T-helper 1 cell treated with Interleukin-12 subunit alpha and Interleukin-12 subunit beta and Interleukin-4 antibody, amounts not matched to agents 30 μg/mL and 1 μg/mL, for 36 hours (primary cell): ENCODE measurements at regions not wholly inside any gene's neighbourhood (a gene's known extent, or its start where the extent isn't known, plus 50 kb on each side); places are given as distances from the start of the nearest gene placed in this dataset.
"Not testable (repeated sequence)": the region's sequence is repeated elsewhere in the genome, so short reads cannot be mapped to it uniquely, and the experiment has no call there.

Source experiments
- H3K27ac Mint-ChIP-seq: one replicate; pipeline ENCODE4 v1.8.0; 2021; ENCODE audit warnings: mild to moderate bottlenecking, mixed read lengths
- H3K27me3 Mint-ChIP-seq: one replicate; pipeline ENCODE4 v1.8.0; 2021; ENCODE audit warnings: low read depth, mixed read lengths
- H3K36me3 Mint-ChIP-seq: one replicate; pipeline ENCODE4 v1.8.0; 2021; ENCODE audit warnings: low read depth, mixed read lengths
- H3K4me1 Mint-ChIP-seq: one replicate; pipeline ENCODE4 v1.8.0; 2021; ENCODE audit warnings: low read depth, mixed read lengths
- H3K4me3 Mint-ChIP-seq: one replicate; pipeline ENCODE4 v1.8.0; 2021; ENCODE audit warnings: mild to moderate bottlenecking, moderate library complexity, mixed read lengths
- H3K9me3 Mint-ChIP-seq: one replicate; pipeline ENCODE4 v1.8.0; 2021; ENCODE audit warnings: mixed read lengths

DNA sequence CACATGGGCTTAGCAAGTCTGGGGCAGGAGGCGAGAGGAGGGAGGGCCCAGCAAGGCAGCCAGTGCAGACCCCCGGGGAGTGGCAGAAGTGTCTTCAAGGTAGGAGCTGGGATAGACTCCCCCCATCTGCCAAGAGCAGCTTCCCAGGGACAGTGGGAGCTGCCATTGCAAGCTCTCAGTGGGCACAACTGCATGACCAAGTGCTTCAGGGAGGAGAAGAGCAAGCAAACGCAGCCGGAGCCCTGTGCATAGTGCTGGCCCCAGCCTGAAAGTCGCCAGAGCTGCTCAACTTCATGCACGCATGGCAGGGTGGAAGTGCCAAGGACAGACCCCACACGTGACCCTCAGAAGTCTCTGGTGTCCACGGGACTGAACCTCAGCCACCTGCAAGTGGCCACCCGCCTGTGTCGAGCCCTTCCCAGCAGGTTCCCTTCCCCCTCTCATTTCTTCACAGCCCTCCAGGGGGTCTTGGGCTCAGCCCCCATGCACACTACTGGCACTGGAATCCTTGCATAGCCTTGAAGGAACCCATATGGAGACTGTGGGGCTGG is 89.4 kb downstream of the PLXNA1 start:
- Mint-ChIP-seq H3K4me3 (no peak overlapping the region), H3K36me3 (no peaks in the 10 kb centered on the region), H3K27ac (peak overlapping the region; percentile 31), H3K9me3 (no peaks in the 10 kb centered on the region), H3K27me3 (no peaks in the 10 kb centered on the region), H3K4me1 (peaks cover 12% of the 10 kb centered on the region)

DNA sequence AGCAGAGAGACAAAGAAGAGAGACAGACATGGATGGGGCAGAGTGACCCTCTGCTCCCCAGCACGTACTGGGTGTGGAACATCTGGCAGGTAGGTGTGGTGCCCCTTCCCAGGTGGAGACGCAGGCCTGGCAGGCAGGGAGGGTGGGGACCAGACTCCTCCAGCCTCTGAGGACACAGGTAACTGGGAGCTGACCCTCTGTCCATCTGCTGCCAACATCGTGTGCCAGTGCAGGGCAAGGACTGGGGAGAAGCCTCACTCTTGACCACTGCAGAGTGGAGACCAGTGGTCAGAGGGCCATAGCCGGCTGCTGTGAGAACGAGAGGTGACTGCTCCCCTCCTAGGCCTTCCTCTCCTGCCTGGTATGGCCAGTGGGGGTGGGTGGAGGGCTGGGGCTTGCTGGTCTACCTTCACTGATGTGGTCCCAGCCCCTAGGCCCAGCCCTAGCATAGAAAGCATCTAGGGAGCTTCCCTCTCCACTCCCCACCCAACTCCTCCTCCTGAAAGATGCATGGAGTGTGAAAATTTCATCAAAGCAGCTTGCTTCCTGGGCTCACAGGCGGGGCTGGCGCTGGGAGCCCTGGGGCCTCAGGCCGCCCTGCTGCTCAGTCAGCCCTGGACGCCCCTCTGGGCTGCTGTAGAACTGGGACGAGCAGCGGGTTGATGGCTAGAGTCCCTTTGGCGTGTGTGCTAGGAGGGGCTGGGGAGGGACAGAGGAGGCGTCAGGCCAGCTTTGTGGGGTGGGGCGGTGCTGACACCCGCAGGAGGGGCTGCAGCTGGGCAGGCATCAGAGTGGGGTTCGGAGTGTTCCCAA is 90.3 kb downstream of the PLXNA1 start:
- Mint-ChIP-seq H3K4me1 (peaks cover 12% of the 10 kb centered on the region), H3K4me3 (no peak overlapping the region), H3K9me3 (no peaks in the 10 kb centered on the region), H3K27ac (no peak overlapping the region), H3K27me3 (no peaks in the 10 kb centered on the region), H3K36me3 (no peaks in the 10 kb centered on the region)

DNA sequence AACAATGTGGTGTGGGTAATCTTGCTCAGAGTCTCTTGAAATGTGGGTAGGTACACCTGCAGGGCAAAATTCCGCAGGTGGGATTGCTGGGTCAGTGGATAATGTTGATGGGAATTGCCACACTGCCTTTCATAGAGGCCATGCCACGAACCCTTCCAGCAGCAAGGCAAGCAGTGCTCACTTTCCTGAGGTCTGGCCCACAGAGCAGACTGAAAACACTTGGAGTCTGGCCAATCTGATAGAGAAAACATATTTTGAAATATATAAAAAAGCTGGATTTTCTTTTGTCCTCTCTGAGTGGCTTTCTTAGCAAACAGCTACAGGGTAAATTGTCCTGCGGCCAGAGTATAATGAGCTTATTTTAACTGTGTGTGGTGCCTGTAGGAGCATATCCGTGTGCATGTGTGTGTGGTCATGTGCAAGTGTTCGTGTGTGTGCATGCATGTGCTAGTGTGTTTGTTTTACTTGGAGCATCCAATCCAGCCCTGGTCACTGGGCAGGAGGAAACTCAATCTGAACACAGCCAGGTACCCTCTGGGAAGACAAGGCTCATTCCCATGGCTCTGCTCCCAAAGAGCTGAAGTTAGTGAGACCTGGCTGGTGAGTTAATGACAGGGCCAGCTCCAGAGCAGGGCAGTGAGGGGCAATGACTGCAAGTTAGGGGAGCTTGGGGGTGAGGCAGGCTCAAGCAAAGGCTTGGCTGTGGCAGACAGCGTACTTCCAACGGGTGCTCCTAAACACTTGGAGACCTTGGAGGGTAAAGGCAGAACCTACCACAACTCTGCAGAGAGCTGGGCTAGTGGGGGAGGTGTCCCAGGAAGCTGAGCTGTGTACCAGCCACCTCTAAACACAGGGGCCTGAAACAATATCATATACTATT is 91.3 kb downstream of the PLXNA1 start:
- Mint-ChIP-seq H3K4me1 (peaks cover 12% of the 10 kb centered on the region), H3K9me3 (no peaks in the 10 kb centered on the region), H3K36me3 (no peaks in the 10 kb centered on the region), H3K27me3 (no peaks in the 10 kb centered on the region), H3K27ac (no peak overlapping the region), H3K4me3 (no peak overlapping the region)

DNA sequence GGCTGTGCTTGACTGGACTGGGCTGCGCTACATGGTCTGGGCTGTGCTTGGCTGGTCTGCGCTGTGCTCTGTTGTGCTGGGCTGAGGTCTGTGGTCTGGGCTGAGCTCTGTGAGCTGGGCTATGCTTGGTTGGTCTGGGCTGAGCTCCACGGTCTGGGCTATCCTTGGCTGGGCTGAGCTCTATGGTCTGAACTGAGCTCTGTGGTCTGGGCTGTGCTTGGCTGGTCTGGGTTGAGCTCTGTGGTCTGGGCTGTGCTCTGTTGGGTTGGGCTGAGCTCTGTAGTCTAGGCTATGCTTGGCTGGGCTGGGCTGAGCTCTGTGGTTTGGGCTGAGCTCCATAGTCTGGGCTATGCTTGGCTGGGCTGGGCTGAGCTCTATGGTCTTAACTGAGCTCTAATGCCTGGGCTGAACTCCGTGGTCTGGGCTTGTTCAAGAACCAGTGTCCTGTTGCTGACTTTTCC is 92.0 kb downstream of the PLXNA1 start:
- H3K27ac Mint-ChIP-seq = peak overlapping the region; percentile 24
- H3K36me3 Mint-ChIP-seq = no peaks in the 10 kb centered on the region
- H3K4me3 Mint-ChIP-seq = no peak overlapping the region
- H3K4me1 Mint-ChIP-seq = peaks cover 12% of the 10 kb centered on the region
- no peaks in the 10 kb centered on the region for H3K27me3 Mint-ChIP-seq
- no peaks in the 10 kb centered on the region for H3K9me3 Mint-ChIP-seq

DNA sequence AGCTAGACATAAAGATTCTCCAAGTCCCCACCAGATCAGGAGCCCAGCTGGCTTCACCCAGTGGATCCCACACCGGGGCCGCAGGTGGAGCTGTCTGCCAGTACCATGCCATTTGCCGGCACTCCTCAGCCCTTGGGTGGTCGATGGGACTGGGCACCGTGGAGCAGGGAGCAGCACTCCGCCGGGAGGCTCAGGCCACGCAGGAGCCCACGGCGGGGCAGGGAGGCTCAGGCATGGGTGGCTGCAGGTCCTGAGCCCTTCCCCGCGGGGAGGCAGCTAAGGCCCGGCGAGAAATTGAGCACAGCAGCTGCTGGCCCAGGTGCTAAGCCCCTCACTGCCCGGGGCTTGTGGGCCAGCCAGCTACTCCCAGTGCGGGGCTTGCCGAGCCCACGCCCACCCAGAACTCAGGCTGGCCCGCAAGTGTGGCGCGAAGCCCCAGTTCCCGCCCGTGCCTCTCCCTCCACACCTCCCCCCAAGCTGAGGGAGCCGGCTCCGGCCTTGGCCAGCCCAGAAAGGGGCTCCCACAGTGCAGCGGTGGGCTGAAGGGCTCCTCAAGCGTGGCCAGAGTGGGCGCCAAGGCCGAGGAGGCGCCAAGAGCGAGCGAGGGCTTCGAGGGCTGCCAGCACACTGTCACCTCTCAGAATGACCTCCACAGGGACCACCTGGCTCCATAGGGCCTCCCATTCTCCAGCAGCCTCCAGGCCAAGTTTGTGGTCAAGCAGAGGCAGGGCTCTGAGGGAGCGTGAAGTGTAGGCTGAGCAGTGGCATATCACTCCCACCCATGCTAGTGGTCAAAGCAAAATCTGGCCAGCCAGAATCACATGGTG is 93.5 kb downstream of the PLXNA1 start:
- peaks cover 12% of the 10 kb centered on the region for H3K4me1 Mint-ChIP-seq
- H3K9me3 Mint-ChIP-seq, H3K36me3 Mint-ChIP-seq: not testable (repeated sequence)

DNA sequence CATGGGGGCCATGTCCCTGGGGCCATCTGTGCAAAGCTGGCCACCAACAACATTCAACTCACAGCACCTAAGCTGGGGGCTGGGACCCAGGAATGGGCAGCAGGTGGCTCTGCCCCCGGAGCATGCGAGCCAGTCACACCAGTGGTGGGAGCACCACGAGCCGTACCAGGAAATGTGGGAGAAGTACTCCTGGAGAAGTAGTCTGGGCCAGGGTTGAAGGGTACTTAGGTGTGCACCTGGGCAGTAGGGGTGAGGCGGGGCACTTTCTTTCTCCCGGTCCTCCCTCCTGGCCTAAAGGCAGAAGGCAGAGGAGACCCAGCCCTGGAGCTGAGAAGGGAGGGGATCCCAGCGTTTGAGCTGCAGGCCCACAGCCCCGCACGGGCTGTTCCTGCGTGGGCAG is 94.2 kb downstream of the PLXNA1 start:
- Mint-ChIP-seq H3K4me1 (peaks cover 12% of the 10 kb centered on the region), H3K4me3 (no peak overlapping the region)

More for the DNA sequence above, 93.5 kb downstream of the PLXNA1 start:
- H3K4me3 Mint-ChIP-seq, H3K27ac Mint-ChIP-seq, H3K27me3 Mint-ChIP-seq: not testable (repeated sequence)

DNA sequence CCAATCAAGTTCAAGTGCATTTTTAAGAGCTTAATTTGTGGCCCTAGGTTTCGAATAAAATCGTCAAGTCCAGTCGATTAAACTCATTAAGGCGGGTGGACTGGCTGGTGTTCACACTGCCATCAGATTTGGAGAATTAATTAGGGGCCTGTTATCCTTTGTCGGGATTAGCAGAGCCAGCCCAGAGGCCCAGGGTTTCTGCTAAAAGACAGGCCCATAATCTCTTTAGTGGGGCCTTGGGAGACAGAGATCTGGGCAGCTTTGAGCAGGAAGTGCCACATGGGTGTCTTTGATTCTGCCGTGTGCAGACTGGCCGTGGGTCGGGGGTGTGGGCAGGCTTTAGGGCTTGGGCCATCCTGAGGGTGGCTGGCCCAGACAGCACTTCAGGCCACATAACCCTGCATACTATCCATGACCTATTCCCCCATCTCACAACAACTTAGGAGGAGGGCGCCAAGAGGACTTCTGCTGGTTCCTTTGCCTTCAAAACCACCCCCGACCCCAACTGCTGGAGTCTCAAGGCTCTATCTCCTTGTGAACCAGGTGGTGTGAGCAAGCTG is 94.7 kb downstream of the PLXNA1 start:
- Mint-ChIP-seq H3K4me1 (peaks cover 12% of the 10 kb centered on the region), H3K4me3 (no peak overlapping the region), H3K27me3 (no peaks in the 10 kb centered on the region), H3K9me3 (no peaks in the 10 kb centered on the region), H3K27ac (no peak overlapping the region), H3K36me3 (no peaks in the 10 kb centered on the region)

More for the DNA sequence above, 94.2 kb downstream of the PLXNA1 start:
- H3K36me3 Mint-ChIP-seq = no peaks in the 10 kb centered on the region
- no peaks in the 10 kb centered on the region for H3K9me3 Mint-ChIP-seq
- no peak overlapping the region for H3K27ac Mint-ChIP-seq
- H3K27me3 Mint-ChIP-seq = no peaks in the 10 kb centered on the region

DNA sequence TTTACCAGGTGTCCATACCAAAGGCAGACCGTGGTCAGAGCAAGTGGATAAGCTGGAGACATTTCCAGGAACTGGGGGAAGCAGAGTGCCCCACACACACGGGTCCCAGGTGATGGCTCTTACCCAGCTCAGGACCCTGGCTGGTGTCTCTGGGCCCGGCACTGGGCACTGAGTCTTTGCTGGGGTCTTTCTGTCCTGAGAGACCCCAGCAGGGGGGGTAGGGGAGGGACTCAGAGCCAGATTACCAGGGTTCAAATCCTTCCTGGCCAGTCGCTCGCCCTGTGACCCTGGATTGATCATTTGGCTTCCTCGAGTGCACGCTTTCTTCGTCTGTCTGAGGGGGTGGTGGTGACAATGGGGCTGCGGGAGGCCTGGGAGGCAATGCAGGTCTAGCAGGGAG is 95.7 kb downstream of the PLXNA1 start:
- no peaks in the 10 kb centered on the region for H3K27me3 Mint-ChIP-seq
- no peak overlapping the region for H3K27ac Mint-ChIP-seq
- no peak overlapping the region for H3K4me3 Mint-ChIP-seq
- H3K4me1 Mint-ChIP-seq = peaks cover 12% of the 10 kb centered on the region
- H3K9me3 Mint-ChIP-seq = no peaks in the 10 kb centered on the region
- no peaks in the 10 kb centered on the region for H3K36me3 Mint-ChIP-seq

DNA sequence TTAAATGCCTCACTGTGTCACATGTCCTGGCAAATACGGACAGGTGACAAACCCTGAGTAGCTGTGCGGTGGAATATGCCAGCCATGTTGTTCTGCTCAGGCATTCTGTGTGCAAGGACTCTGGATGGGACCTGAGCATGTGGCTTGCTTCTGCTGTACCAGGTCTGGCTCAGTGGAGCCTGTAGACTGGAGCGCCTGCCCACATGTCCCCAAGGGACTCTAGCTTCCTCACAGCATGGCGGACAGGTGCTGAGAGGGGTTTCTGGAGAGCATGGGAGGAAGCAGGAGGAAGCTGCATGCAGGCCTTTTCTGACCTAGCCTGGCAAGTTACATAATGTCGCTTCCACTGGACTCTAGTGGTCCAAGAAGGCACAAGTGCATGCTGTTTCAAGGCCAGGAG is 96.3 kb downstream of the PLXNA1 start:
- H3K27me3 Mint-ChIP-seq = no peaks in the 10 kb centered on the region

DNA sequence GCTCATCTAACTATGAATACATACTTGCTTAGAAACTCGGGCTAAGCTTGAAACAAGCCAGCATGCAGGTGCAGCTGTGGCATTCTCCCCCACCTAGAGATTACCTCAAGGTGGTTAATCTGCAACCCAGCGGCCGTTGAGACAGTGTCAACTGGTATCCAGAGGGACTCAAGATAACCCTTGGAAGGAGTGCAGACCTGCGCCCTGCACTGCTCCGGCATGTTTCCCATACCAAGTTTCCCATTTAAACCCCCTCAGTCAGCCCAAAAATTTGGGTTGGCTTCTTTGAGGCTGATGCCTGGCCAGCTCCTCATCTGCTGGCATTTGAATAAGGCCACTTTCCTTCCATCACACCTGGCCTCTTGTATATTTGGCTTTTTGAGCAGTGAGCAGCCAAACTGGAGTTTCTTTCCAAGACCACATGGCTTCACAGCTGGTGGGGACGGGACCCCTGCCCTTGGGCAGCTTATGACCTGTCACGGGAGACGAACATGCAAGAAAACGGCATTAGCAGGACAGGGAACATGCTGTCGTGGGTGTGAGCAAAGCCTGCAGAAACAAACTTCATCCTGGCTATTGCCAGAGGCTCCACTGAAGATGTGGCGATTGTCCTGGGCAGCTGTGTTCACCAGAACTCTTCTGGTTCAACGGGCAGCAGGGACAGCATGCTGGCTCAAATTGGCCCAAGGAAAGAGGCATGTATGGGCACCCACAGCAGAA is 98.2 kb downstream of the PLXNA1 start:
- no peaks in the 10 kb centered on the region for H3K36me3 Mint-ChIP-seq
- H3K4me1 Mint-ChIP-seq = no peaks in the 10 kb centered on the region
- H3K9me3 Mint-ChIP-seq = no peaks in the 10 kb centered on the region
- no peaks in the 10 kb centered on the region for H3K27me3 Mint-ChIP-seq
- H3K27ac Mint-ChIP-seq = no peak overlapping the region
- H3K4me3 Mint-ChIP-seq = no peak overlapping the region

More for the DNA sequence above, 96.3 kb downstream of the PLXNA1 start:
- no peak overlapping the region for H3K27ac Mint-ChIP-seq
- H3K4me1 Mint-ChIP-seq = peaks cover 12% of the 10 kb centered on the region
- H3K4me3 Mint-ChIP-seq = no peak overlapping the region
- H3K9me3 Mint-ChIP-seq = no peaks in the 10 kb centered on the region
- no peaks in the 10 kb centered on the region for H3K36me3 Mint-ChIP-seq

DNA sequence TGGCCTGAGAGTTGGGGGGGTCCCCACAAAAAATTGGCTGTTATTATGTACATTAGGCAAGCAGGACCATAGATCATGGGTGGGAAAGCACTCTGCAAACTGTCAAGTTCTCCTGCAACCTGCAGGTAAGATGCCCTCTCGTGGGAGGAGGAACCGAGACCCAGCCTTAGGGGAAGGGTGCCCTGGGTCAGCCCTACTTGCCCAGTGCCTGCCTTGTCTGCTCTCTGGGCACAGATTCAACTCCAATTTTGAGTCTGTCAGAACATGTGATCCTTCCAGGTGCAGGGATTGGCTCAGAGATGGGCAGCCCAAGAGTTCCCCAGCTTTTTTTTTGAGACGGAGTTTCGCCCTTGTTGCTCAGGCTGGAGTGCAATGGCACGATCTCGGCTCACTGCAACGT is 99.2 kb downstream of the PLXNA1 start:
- no peak overlapping the region for H3K27ac Mint-ChIP-seq
- H3K9me3 Mint-ChIP-seq = no peaks in the 10 kb centered on the region
- no peaks in the 10 kb centered on the region for H3K36me3 Mint-ChIP-seq
- no peaks in the 10 kb centered on the region for H3K27me3 Mint-ChIP-seq
- H3K4me1 Mint-ChIP-seq = no peaks in the 10 kb centered on the region
- no peak overlapping the region for H3K4me3 Mint-ChIP-seq

DNA sequence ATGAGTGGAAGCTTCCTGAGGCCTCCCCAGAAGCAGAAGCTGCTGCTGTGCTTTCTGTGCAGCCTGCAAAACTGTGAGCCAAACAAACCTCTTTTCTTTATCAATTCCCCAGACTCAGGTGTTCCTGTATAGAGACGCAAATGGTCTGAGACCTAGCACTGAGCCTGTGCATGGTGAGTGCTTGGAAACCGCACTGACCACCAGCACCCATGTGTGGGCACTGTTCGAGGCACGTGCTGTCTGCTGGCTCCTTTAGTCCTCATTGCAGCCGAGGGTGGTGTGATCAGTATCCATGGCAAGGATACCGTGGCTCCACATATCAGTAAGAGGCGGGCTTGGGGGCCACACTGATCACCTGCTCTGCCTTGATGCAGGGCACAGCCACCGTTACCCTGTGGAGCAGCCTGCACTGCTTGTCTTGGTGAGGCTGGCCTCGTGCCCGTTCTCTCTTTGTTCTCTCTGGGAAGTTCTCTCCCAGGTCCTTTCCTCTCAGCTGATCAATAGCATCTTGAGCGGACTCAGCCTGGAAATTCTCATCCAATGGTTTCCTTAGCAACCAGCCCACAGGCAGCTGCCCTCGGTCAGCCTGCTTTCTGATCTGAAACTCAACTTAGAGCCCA is 101.0 kb downstream of the PLXNA1 start:
- Mint-ChIP-seq H3K4me1 (no peaks in the 10 kb centered on the region), H3K27ac (no peak overlapping the region), H3K4me3 (no peak overlapping the region), H3K36me3 (no peaks in the 10 kb centered on the region), H3K9me3 (no peaks in the 10 kb centered on the region), H3K27me3 (no peaks in the 10 kb centered on the region)

DNA sequence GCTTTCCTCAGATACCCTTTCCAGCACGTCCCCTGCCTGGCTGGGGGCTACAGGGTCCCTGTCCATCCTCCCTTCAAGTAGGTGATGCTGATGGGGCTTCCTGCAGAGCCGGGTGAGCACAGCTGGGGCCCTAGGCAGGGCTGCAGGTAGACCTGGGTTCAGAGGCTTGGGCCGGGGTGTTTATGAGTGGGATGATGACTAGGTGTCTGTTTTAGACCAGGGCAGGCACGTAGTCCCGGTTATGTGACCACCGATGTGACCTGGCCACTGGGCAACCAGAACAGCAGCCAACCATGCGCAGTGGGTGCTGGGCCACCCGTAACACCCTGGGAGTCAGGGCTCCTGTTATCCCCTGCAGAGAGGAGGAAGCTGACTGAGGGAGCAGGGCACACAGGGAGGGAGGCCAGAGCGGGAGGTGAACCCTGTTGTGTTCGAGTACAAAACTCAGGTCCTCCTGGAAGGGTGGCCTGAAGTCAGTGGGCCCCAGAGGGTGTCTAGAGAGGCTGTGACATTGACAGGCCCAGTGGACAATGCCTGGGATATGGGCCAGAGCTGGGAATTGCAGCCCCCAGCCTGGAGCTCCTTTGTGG is 101.6 kb downstream of the PLXNA1 start:
- H3K9me3 Mint-ChIP-seq = no peaks in the 10 kb centered on the region
- H3K36me3 Mint-ChIP-seq = no peaks in the 10 kb centered on the region
- H3K27ac Mint-ChIP-seq = no peak overlapping the region
- H3K27me3 Mint-ChIP-seq = no peaks in the 10 kb centered on the region
- H3K4me1 Mint-ChIP-seq = no peaks in the 10 kb centered on the region
- no peak overlapping the region for H3K4me3 Mint-ChIP-seq
